Esophagus muscularis mucosa (tissue), 4 donors: ENCODE measurements at regions not wholly inside any gene's neighbourhood (a gene's known extent, or its start where the extent isn't known, plus 50 kb on each side); places are given as distances from the start of the nearest gene placed in this dataset.

Experiments
- EP300 ChIP-seq: sonication (generic); formaldehyde crosslinking; IDR thresholded peaks from one replicate; pipeline ENCODE4 v1.6.1; 2017; ENCODE audit warnings: antibody characterized with exemption
- POLR2A ChIP-seq: fragments of 450-650 bp; IDR thresholded peaks from one replicate; pipeline ENCODE4 v1.6.1; 2017; ENCODE audit warnings: antibody characterized with exemption, moderate library complexity, mild to moderate bottlenecking, low read depth
- POLR2AphosphoS5 ChIP-seq, 2 donors: sonication (generic); formaldehyde crosslinking; IDR thresholded peaks; one replicate each; pipeline ENCODE4 v1.6.1; 2017; ENCODE audit warnings: antibody characterized with exemption in 2 of 2
- TF ChIP-seq, protein P1 (sequence below), 3 experiments: fragments of 200-600 bp in 2 of 3; fragments of 450-650 bp in 1 of 3; sonication (generic) in 2 of 3; IDR thresholded peaks; one replicate each; pipeline ENCODE4 v1.5.1; 2017 to 2019; ENCODE audit warnings: antibody characterized with exemption in 3 of 3, mild to moderate bottlenecking in 2 of 3, moderate library complexity in 1 of 3

DNA sequence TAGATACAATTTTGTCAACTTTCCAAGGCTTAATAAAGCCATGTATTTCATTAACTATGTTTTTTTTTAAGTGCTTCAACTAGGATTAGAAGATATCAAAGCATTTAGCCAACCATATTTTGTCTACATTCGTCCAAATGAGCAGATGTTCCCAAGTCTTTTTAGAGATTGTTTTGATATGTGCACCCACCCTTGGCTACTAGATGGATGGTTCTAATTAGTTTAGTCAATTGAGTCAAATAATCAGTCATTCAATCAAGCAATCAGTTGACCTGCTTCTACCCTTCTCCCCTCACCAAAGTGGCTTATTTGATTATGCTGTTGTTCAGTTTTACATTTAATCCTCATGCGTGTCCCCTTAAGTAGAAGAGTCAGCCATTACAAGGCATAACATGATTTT is 319.5 kb upstream of the TNC start:
- TF ChIP-seq POLR2AphosphoS5 (IDR thresholded peaks at IDR 0.05) (no peak), POLR2A (no peak), EP300 (no peak)
- TF ChIP-seq, protein P1, sequence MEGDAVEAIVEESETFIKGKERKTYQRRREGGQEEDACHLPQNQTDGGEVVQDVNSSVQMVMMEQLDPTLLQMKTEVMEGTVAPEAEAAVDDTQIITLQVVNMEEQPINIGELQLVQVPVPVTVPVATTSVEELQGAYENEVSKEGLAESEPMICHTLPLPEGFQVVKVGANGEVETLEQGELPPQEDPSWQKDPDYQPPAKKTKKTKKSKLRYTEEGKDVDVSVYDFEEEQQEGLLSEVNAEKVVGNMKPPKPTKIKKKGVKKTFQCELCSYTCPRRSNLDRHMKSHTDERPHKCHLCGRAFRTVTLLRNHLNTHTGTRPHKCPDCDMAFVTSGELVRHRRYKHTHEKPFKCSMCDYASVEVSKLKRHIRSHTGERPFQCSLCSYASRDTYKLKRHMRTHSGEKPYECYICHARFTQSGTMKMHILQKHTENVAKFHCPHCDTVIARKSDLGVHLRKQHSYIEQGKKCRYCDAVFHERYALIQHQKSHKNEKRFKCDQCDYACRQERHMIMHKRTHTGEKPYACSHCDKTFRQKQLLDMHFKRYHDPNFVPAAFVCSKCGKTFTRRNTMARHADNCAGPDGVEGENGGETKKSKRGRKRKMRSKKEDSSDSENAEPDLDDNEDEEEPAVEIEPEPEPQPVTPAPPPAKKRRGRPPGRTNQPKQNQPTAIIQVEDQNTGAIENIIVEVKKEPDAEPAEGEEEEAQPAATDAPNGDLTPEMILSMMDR (IDR thresholded peaks at IDR 0.05), result no peak
